Ecto neural progenitor cell (in vitro differentiated cells): ENCODE measurements at regions not wholly inside any gene's neighbourhood (a gene's known extent, or its start where the extent isn't known, plus 50 kb on each side); places are given as distances from the start of the nearest gene placed in this dataset.
"Not testable (repeated sequence)": the region's sequence is repeated elsewhere in the genome, so short reads cannot be mapped to it uniquely, and the experiment has no call there.

ENCODE experiments used
- DNase-seq: peaks from one replicate; pipeline ENCODE4 v3.0.0-alpha.2; 2018; ENCODE audit warnings: low spot score

DNA sequence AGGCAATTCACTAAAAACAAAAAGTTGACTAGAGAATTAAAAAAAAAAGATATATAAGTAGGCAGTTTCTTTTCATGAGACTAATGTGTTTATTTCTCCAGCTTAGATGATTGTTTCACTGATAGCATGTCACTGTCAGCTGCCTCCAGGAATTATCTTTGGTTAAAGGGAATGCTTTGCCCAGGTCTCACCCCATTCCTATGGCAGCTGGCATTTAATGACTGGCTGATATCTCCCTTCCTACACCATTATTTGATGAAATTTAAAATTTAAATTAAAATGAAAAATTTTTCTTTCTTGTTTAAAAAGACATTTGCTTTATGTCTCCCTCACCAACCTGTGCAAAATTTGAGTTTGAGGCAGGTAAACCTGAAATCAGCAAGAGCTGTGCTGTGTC is 214.5 kb upstream of the PRSS1 start:
- DNase-seq = no peak

- DNase-seq = no peak
These were observed 215.4 kb upstream of the PRSS1 start for GRCh38 chr7:142533920-142534319.

DNA sequence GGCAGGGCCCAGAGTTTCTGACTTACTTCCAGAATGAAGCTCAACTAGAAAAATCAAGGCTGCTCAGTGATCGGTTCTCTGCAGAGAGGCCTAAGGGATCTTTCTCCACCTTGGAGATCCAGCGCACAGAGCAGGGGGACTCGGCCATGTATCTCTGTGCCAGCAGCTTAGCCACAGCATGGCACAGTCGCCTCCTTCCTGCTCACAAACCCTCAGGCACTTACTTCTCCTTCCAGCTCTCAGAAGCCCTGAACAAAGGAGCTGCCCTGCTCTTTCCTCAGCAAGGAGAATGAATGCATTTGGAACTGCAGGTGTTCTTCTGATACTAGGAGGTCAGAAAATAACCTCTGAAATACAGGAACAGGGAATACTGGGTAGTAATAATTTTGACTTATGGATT is 219.7 kb upstream of the PRSS1 start:
- no peak for DNase-seq

GRCh38 chr7:142528608-142529408 is 220.5 kb upstream of the PRSS1 start:
- no peak for DNase-seq

- no peak for DNase-seq
These were observed 225.3 kb upstream of the PRSS1 start for GRCh38 chr7:142523821-142524460.

GRCh38 chr7:142522735-142523134 is 226.5 kb upstream of the PRSS1 start:
- no peak for DNase-seq

- DNase-seq = not testable (repeated sequence)
These were observed 228.4 kb upstream of the PRSS1 start for GRCh38 chr7:142520885-142521284.

DNA sequence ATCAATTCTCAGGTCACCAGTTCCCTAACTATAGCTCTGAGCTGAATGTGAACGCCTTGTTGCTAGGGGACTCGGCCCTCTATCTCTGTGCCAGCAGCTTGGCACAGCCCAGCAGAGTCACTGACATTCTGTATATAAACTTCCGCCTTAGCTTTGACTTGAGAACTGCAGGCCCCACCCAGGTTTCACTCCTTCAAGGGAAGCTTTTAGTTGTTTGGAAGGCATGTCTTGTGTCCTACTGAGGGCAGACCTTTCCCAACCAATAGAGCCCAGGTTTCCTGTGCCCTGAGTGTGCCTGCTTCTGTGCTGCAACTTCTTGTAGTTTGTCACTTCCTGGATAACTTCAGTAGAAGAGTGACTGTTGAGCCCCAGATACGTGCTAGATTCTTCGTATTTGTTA is 228.8 kb upstream of the PRSS1 start:
- DNase-seq = not testable (repeated sequence)

- DNase-seq = no peak
These were observed 229.9 kb upstream of the PRSS1 start for GRCh38 chr7:142519079-142520078.

DNA sequence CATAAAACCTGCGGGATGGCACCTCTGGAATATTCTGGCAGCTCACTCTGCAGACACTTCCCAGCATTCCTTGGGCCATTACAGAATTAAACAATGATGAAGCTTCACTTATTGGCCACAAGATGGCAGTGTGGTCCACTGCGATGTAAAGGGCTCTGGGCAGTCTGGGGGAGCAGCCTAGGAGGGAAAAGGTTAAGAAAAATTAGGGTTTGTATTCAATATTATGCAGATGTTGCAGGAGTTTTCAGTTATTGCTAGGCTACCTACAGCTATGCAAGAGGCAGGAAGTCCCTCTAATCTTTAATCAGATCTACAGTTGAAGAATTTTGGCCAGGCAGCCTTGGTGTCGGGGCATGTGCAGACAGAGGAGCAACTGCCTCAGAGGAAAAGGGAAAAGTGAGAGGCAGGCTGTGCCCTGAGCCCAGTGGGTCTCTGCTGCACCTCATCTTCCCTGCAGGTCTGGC is 233.2 kb upstream of the PRSS1 start:
- DNase-seq = no peak

GRCh38 chr7:142514716-142515115 is 234.6 kb upstream of the PRSS1 start:
- DNase-seq = not testable (repeated sequence)

GRCh38 chr7:142513178-142513955 is 235.9 kb upstream of the PRSS1 start:
- DNase-seq = no peak

- no peak for DNase-seq
These were observed 237.5 kb upstream of the PRSS1 start for GRCh38 chr7:142511801-142512200.

GRCh38 chr7:142511374-142511773 is 237.9 kb upstream of the PRSS1 start:
- peak; percentile 5 for DNase-seq

GRCh38 chr7:142509235-142509634 is 240.0 kb upstream of the PRSS1 start:
- not testable (repeated sequence) for DNase-seq

- DNase-seq = no peak
These were observed 241.0 kb upstream of the PRSS1 start for GRCh38 chr7:142508251-142508650.

- no peak for DNase-seq
These were observed 241.5 kb upstream of the PRSS1 start for GRCh38 chr7:142507799-142508198.

- not testable (repeated sequence) for DNase-seq
These were observed 242.2 kb upstream of the PRSS1 start for GRCh38 chr7:142507066-142507465.

GRCh38 chr7:142506601-142507000 is 242.7 kb upstream of the PRSS1 start:
- no peak for DNase-seq

- not testable (repeated sequence) for DNase-seq
These were observed 245.3 kb upstream of the PRSS1 start for GRCh38 chr7:142503949-142504348.

- no peak for DNase-seq
These were observed 245.2 kb upstream of the PRSS58 start for GRCh38 chr7:142503036-142503435.
